SU-DHL-6 (cell line): ENCODE measurements at regions not wholly inside any gene's neighbourhood (a gene's known extent, or its start where the extent isn't known, plus 50 kb on each side); places are given as distances from the start of the nearest gene placed in this dataset.

Experiments
- CTCF ChIP-seq: fragments of 200-600 bp; sonication (generic); IDR thresholded peaks from one replicate; pipeline ENCODE4 v1.5.1; 2017; ENCODE audit warnings: antibody characterized with exemption, mild to moderate bottlenecking, low read length, moderate library complexity; ENCODE audit not compliant: insufficient read depth, poor library complexity, severe bottlenecking
- EZH2phosphoT487 ChIP-seq: fragments of 200-600 bp; sonication (generic), shearing (Covaris generic); conservative IDR thresholded peaks from 2 replicates; pipeline ENCODE4 v1.6.1; 2018; ENCODE audit warnings: mild to moderate bottlenecking, antibody characterized with exemption, low read length, moderate library complexity, mixed read lengths

GRCh38 chr15:70538278-70538677 lies 225.1 kb downstream of the UACA start:
- TF ChIP-seq CTCF (no peak), EZH2phosphoT487 (no peak)
